RWPE1 (cell line): ENCODE measurements at regions not wholly inside any gene's neighbourhood (a gene's known extent, or its start where the extent isn't known, plus 50 kb on each side); places are given as distances from the start of the nearest gene placed in this dataset.
"Not testable (repeated sequence)": the region's sequence is repeated elsewhere in the genome, so short reads cannot be mapped to it uniquely, and the experiment has no call there.

Source experiments
- CTCF ChIA-PET: fragments of 350-600 bp; sonication (Branson Sonifier 250); formaldehyde crosslinking; extraction: SDS; loops from one replicate; lab custom pipeline; 2021; lab: Yijun Ruan, JAX
- POLR2A ChIA-PET: fragments of 400-600 bp; formaldehyde crosslinking; extraction: SDS; loops from one replicate; lab custom pipeline; 2020; ENCODE audit warnings: antibody characterized with exemption; ENCODE audit not compliant: low non-redundant PET; lab: Yijun Ruan, JAX
- DNase-seq: peaks from one replicate; pipeline ENCODE4 v3.0.0; 2012; ENCODE audit warnings: low spot score
- H3K27ac ChIP-seq: fragments of 450-650 bp; 2 replicates; pipeline ENCODE4 v1.5.1; 2017
- TF ChIP-seq, protein P1 (sequence below): fragments of 450-650 bp; conservative IDR thresholded peaks from 2 replicates; pipeline ENCODE4 v1.5.1; 2017; ENCODE audit warnings: low read depth, mild to moderate bottlenecking

DNA sequence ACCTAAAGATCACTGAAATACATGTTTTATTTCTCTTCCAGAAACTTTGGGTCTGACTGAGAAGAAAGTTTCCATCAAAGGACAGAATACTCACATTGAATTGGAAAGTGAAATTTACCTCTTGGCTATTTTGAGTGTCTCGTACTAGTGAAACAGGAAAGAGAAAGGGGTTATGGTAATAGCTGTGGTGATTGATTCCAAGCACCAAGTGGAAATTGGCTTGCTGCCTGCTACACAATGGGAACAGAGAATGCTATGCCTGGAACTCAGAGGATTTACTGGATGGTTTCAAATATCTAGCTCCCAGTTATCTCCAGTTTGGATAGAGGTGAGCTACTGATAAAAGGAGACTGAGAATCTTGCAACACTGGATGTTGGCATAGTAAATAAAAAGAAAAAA lies 492.8 kb upstream of the FSIP2 start:
- DNase-seq, result no peak
- TF ChIP-seq, protein P1, sequence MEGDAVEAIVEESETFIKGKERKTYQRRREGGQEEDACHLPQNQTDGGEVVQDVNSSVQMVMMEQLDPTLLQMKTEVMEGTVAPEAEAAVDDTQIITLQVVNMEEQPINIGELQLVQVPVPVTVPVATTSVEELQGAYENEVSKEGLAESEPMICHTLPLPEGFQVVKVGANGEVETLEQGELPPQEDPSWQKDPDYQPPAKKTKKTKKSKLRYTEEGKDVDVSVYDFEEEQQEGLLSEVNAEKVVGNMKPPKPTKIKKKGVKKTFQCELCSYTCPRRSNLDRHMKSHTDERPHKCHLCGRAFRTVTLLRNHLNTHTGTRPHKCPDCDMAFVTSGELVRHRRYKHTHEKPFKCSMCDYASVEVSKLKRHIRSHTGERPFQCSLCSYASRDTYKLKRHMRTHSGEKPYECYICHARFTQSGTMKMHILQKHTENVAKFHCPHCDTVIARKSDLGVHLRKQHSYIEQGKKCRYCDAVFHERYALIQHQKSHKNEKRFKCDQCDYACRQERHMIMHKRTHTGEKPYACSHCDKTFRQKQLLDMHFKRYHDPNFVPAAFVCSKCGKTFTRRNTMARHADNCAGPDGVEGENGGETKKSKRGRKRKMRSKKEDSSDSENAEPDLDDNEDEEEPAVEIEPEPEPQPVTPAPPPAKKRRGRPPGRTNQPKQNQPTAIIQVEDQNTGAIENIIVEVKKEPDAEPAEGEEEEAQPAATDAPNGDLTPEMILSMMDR, result no peak
- POLR2A ChIA-PET, result no interaction called here
- H3K27ac ChIP-seq, result no peak overlapping the region
- CTCF ChIA-PET, result no interaction called here

DNA sequence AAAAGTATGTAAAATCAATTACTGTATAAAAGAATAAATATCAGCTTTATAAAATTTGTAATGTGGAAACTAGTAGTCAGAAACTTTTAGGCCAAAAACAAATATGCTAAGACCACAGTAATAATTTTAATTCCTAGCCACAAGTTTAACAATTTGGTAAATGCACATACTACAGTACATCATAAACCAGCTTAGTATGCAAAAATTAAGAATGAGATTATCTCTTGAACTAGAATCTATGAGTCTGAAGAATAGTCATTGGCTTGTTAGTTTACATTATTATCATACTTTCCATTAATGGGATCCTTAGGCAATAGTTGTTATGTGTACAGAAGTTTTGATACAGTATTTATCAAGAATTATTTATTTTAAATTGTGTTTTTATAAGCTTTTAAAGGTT lies 491.9 kb upstream of the FSIP2 start:
- ChIA-PET CTCF (no interaction called here), POLR2A (no interaction called here)
- TF ChIP-seq, protein P1, result no peak
- no peak for DNase-seq
- no peak overlapping the region for H3K27ac ChIP-seq

DNA sequence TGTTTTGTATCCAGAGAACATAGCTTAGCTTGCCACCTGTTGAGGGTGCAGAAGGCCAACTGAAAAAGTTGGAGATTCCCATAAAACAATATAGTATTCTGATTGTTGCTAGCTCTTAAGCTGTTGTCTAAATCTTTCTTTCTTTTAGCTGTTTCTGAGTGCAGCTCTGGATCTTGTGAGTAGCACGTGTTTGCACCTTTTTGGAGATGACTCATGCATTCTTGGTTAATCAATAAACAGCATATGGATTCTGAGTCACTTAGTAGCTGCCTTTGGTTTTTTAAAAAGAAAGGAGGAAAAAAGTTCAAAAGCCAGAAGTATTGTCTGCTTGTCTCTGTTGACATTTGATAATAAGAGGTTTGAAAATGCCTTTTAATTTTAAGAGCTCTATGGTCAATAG lies 483.0 kb upstream of the FSIP2 start:
- ChIA-PET CTCF (interaction anchor here (1.1 kb wide), 1 partner anchor 11 kb away, joined by 4 read pairs; no protein-coding TSS in a partner anchor), POLR2A (no interaction called here)
- TF ChIP-seq, protein P1, result no peak

DNA sequence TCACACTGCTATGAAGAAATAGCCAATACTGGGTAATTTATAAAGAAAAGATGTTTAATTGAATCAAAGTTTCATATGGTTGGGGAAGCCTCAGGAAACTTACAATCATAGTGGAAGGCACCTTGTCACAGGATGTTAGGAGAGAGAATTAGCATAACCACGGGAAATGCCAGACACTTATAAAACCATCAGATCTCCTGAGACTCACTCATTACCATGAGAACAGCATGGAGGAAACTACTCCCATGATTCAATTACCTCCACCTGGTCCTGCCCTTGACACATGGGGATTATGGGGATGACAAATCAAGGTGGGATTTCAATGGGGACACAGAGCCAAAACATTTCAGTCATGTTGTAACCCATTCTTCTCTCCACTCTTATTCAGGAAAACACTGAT lies 472.9 kb upstream of the FSIP2 start:
- ChIA-PET POLR2A (no interaction called here), CTCF (no interaction called here)
- no peak overlapping the region for H3K27ac ChIP-seq
- no peak for DNase-seq
- TF ChIP-seq, protein P1, result no peak

More for the DNA sequence above, 483.0 kb upstream of the FSIP2 start:
- DNase-seq, result no peak
- no peak overlapping the region for H3K27ac ChIP-seq

DNA sequence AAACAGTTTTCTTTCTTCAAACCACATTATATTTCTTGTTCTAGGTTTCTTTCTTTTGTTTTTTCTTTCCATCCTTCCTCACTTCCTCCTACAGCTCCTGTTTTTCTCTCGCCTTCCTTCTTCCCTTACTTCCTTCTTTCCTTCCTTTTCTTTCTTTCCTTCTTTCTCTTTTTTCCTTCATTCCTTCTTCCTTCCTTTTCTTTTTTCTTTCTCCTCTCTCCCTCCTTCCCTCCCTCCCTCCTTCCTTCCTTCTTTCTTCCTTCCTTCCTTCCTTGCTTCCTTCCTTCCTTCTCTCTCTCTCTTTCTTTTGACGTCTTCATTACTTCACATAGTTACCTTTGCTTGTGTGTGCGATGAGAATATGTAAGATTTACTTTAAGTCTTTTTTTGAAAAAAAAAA lies 470.0 kb upstream of the FSIP2 start:
- CTCF ChIA-PET, result no interaction called here
- TF ChIP-seq, protein P1, result no peak

DNA sequence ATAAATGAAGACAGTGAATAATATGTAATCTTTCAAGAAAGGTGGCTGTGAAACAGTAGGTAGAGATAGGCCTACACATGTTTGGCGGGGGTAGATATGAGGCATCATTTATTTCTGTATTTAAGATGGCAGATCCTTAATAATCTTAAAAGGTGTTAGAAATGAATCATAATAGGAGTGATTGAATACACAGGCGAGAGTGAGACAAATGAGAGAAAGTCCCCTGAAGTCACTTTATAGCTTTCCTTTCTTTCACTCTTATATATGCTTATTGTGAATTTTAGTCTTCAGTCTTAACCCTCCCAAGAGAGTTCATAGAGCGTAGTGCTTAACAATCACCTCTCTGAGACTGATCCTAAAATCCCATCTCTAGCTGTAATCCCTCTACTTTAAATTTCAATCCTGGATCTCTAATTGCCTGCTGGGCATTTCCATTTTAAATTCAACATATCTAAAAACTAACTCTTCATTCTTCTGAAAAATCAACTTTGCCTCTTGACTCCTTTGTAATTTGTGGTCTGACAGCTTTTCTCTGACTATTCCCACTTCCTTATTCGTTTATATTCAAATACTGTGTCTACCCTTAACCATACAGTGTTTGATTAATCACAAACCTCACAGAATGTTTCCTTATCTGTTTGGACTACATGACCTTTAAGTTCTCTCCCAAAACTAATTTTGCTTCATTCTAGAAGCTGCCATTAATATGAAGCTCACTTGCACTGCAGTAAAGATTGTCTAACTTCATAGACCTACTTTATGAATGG lies 463.7 kb upstream of the FSIP2 start:
- CTCF ChIA-PET, result no interaction called here
- H3K27ac ChIP-seq, result no peak overlapping the region
- TF ChIP-seq, protein P1, result no peak
- POLR2A ChIA-PET, result no interaction called here
- DNase-seq, result no peak

More for the DNA sequence above, 470.0 kb upstream of the FSIP2 start:
- no peak for DNase-seq
- POLR2A ChIA-PET, result no interaction called here
- no peak overlapping the region for H3K27ac ChIP-seq

DNA sequence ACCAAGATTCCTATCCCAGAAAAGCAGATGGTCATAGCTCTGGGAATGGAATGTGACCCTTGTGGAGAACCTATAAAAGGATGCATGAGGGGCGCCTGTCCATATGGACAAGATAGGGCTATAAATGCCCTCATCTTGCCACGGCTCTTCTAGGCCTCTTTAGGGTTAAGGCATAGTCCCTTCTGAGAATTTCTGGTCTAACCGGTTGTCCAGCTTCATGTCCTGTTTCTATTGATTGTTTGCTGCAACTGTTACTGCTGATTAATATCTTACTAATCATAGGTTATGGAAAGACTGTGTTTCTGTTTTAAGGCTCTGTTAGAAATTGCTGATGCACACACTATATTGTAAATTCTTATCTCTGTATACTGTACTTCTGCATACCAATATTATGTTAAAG lies 462.6 kb upstream of the FSIP2 start:
- CTCF ChIA-PET, result interaction anchor here (0.9 kb wide), 1 partner anchor 14 kb away, joined by 4 read pairs; no protein-coding TSS in a partner anchor
- POLR2A ChIA-PET, result not testable (repeated sequence)

More for the DNA sequence above, 462.6 kb upstream of the FSIP2 start:
- not testable (repeated sequence) for H3K27ac ChIP-seq, DNase-seq
